Activated CD4-positive, alpha-beta T cell treated with anti-CD3 and anti-CD28 coated beads, Interleukin-2, amount 10 ng/mL, durations not matched to agents 24 days and 14 days (primary cell): ENCODE measurements at regions not wholly inside any gene's neighbourhood (a gene's known extent, or its start where the extent isn't known, plus 50 kb on each side); places are given as distances from the start of the nearest gene placed in this dataset.

ENCODE experiments used
- DNase-seq: peaks from one replicate; pipeline ENCODE4 v3.0.0; 2022
- H3K27ac Mint-ChIP-seq: one replicate; pipeline ENCODE4 v1.8.0; 2022; ENCODE audit warnings: mild to moderate bottlenecking, mixed read lengths
- H3K27me3 Mint-ChIP-seq: one replicate; pipeline ENCODE4 v1.8.0; 2022; ENCODE audit warnings: mixed read lengths
- H3K36me3 Mint-ChIP-seq: one replicate; pipeline ENCODE4 v1.8.0; 2022; ENCODE audit warnings: low read depth, mild to moderate bottlenecking, mixed read lengths
- H3K4me1 Mint-ChIP-seq: one replicate; pipeline ENCODE4 v1.8.0; 2021; ENCODE audit warnings: mixed read lengths
- H3K4me3 Mint-ChIP-seq: one replicate; pipeline ENCODE4 v1.8.0; 2022; ENCODE audit warnings: mild to moderate bottlenecking, moderate library complexity, mixed read lengths
- H3K9me3 Mint-ChIP-seq: one replicate; pipeline ENCODE4 v1.8.0; 2021; ENCODE audit warnings: mixed read lengths
- intact Hi-C: fragments of 100-400 bp; cut with micrococcal nuclease; formaldehyde crosslinking; loops from one replicate; pipeline ENCODE4 v1.15.1; 2023

GRCh38 chr5:135632798-135633197 is 54.0 kb upstream of the CXCL14 start:
- Mint-ChIP-seq H3K36me3 (no peaks in the 10 kb centered on the region), H3K27ac (no peak overlapping the region), H3K9me3 (no peaks in the 10 kb centered on the region), H3K27me3 (peaks cover 1% of the 10 kb centered on the region), H3K4me3 (no peak overlapping the region), H3K4me1 (no peaks in the 10 kb centered on the region)
- DNase-seq = no peak
- intact Hi-C loops = no loop called here

- H3K36me3 Mint-ChIP-seq = no peaks in the 10 kb centered on the region
- H3K27me3 Mint-ChIP-seq = no peaks in the 10 kb centered on the region
- H3K4me1 Mint-ChIP-seq = no peaks in the 10 kb centered on the region
- H3K4me3 Mint-ChIP-seq = no peak overlapping the region
- no peaks in the 10 kb centered on the region for H3K9me3 Mint-ChIP-seq
- intact Hi-C loops = no loop called here
- DNase-seq = no peak
- no peak overlapping the region for H3K27ac Mint-ChIP-seq
These were observed 52.6 kb upstream of the CXCL14 start for GRCh38 chr5:135631391-135631790.

DNA sequence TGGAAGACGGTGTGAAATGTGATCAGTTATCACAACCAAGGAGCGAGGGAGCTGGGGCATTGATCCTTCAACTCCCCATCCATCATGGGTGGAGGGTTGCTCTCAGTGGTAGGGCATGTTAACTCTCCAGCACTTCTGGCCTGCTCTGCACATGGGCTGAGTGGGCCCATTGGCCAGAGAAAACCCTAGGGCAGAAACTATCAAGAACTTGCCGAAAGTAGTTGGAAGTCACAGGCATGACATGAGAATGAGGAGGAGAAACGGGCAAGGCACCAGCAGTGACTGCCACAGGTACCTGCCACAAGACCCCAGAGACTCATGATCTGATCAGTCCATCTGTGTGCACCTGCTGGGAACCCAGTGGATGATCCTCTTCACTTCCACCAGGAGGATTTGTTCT is 50.9 kb upstream of the CXCL14 start:
- no peaks in the 10 kb centered on the region for H3K9me3 Mint-ChIP-seq
- H3K4me1 Mint-ChIP-seq = no peaks in the 10 kb centered on the region
- no peak for DNase-seq
- intact Hi-C loops = no loop called here
- H3K27me3 Mint-ChIP-seq = no peaks in the 10 kb centered on the region
- no peak overlapping the region for H3K27ac Mint-ChIP-seq
- H3K4me3 Mint-ChIP-seq = no peak overlapping the region
- no peaks in the 10 kb centered on the region for H3K36me3 Mint-ChIP-seq

DNA sequence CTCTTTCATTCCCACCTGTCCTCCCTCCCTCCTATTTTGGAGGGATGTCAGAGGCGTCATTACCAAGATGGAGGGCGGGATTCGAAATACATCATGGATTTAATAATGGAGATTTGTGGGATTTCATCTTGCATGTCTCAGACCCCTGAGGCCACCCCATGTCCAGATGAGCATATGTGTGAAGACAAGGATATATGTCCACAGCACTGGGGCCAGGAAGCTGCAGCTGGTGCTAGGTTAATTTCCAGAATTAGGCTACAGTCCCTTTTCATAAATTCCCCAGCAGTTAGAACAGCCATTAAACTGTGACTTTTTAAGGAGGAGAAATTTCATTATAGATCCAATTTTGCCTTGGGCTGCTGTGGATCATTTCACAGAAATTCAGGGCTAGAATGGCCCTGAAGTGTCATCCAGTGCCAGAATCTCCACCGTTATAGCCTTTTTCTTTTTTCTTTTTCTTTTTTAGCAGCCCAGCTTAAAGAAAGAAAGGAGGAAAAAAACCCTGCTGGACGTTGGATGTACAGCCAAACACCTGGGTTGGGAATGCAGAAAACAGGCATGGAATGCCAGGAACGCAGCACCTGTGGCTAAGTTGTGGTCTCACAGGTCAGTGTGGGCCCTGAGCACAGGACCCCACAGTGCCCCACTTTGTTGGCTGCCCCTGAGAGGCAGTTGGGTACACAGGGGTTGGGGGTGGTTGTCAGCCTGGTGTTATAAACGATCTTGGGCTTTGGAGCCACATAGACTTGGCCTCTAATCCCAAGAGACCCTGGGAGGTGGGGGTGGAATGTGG is 50.2 kb upstream of the CXCL14 start:
- no peaks in the 10 kb centered on the region for H3K4me1 Mint-ChIP-seq
- H3K4me3 Mint-ChIP-seq = no peak overlapping the region
- no peaks in the 10 kb centered on the region for H3K9me3 Mint-ChIP-seq
- intact Hi-C loops = no loop called here
- H3K27ac Mint-ChIP-seq = no peak overlapping the region
- DNase-seq = no peak
- no peaks in the 10 kb centered on the region for H3K36me3 Mint-ChIP-seq
- H3K27me3 Mint-ChIP-seq = no peaks in the 10 kb centered on the region
